OCI-LY7 (cell line): ENCODE measurements at regions not wholly inside any gene's neighbourhood (a gene's known extent, or its start where the extent isn't known, plus 50 kb on each side); places are given as distances from the start of the nearest gene placed in this dataset.

ENCODE experiments used
- BruUV-seq: library from RNA; stranded (reverse); fragments of 400-500 nt; replicated peaks from 2 replicates; lab custom pipeline; 2021; lab: Mats Ljungman, UMichigan
- CTCF ChIA-PET: fragments of 300-600 bp; sonication (Branson Sonifier 250); formaldehyde crosslinking; loops from one replicate; lab custom pipeline; 2022; ENCODE audit warnings: antibody characterized with exemption; ENCODE audit not compliant: unreplicated experiment; lab: Charles Lee
- POLR2A ChIA-PET: fragments of 300-600 bp; sonication (Branson Sonifier 250); formaldehyde crosslinking; loops from one replicate; lab custom pipeline; 2022; ENCODE audit warnings: antibody characterized with exemption; lab: Charles Lee
- DNase-seq: peaks from one replicate; pipeline ENCODE4 v3.0.0-alpha.2; 2015; ENCODE audit warnings: low spot score
- H2AFZ ChIP-seq: fragments of 200-600 bp; sonication (generic), shearing (Covaris generic); 2 replicates; pipeline ENCODE4 v1.6.1; 2014; ENCODE audit warnings: mild to moderate bottlenecking, antibody characterized with exemption, low read length, moderate library complexity
- H3K27ac ChIP-seq: fragments of 200-600 bp; sonication (generic); 2 replicates; pipeline ENCODE4 v1.5.1; 2014; ENCODE audit warnings: mixed run types, low read depth, mild to moderate bottlenecking, moderate library complexity, low read length, inconsistent platforms; ENCODE audit not compliant: poor library complexity, severe bottlenecking
- H3K36me3 ChIP-seq: fragments of 200-600 bp; sonication (generic); 2 replicates; pipeline ENCODE4 v1.6.1; 2014; ENCODE audit warnings: mild to moderate bottlenecking, antibody characterized with exemption, low read length, moderate library complexity, mixed read lengths; ENCODE audit not compliant: insufficient read depth
- H3K4me1 ChIP-seq: fragments of 200-600 bp; sonication (generic); 2 replicates; pipeline ENCODE4 v1.5.1; 2014; ENCODE audit warnings: mild to moderate bottlenecking, low read length; ENCODE audit not compliant: insufficient read depth, poor library complexity, severe bottlenecking
- H3K4me2 ChIP-seq: fragments of 200-600 bp; sonication (generic); 2 replicates; pipeline ENCODE4 v1.6.1; 2014; ENCODE audit warnings: mild to moderate bottlenecking, low read length
- H3K4me3 ChIP-seq: fragments of 200-600 bp; sonication (generic); 2 replicates; pipeline ENCODE4 v1.5.1; 2014; ENCODE audit warnings: mild to moderate bottlenecking, low read depth, low read length; ENCODE audit not compliant: poor library complexity, severe bottlenecking
- H3K79me2 ChIP-seq: fragments of 200-600 bp; sonication (generic); 2 replicates; pipeline ENCODE4 v1.6.1; 2016; ENCODE audit warnings: low read depth, mild to moderate bottlenecking, low read length, moderate library complexity, mixed read lengths; ENCODE audit not compliant: insufficient read depth
- H3K9me2 ChIP-seq: fragments of 200-600 bp; sonication (generic); 2 replicates; pipeline ENCODE4 v1.6.1; 2016; ENCODE audit warnings: mild to moderate bottlenecking, low read length, mixed read lengths; ENCODE audit not compliant: insufficient read depth
- H3K9me3 ChIP-seq: fragments of 200-600 bp; sonication (generic); 2 replicates; pipeline ENCODE4 v1.6.1; 2014; ENCODE audit warnings: mild to moderate bottlenecking, mixed run types, low read length, mixed read lengths
- H4K20me1 ChIP-seq: fragments of 200-600 bp; sonication (generic); 2 replicates; pipeline ENCODE4 v1.6.1; 2014; ENCODE audit warnings: mild to moderate bottlenecking, antibody characterized with exemption, low read length, moderate library complexity, mixed read lengths; ENCODE audit not compliant: insufficient read depth
- CTCF ChIP-seq: fragments of 200-600 bp; sonication (generic); conservative IDR thresholded peaks from 2 replicates; pipeline ENCODE4 v1.5.1; 2014; ENCODE audit warnings: mild to moderate bottlenecking, antibody characterized with exemption, low read length, moderate library complexity, mixed read lengths
- EZH2phosphoT487 ChIP-seq: fragments of 200-600 bp; sonication (generic); IDR thresholded peaks from 2 replicates; pipeline ENCODE4 v1.6.1; 2018; ENCODE audit warnings: low read depth, borderline replicate concordance, mild to moderate bottlenecking, mixed run types, antibody characterized with exemption, low read length, moderate library complexity, mixed read lengths
- intact Hi-C: fragments of 100-400 bp; cut with micrococcal nuclease; formaldehyde crosslinking; loops from one replicate; pipeline ENCODE4 v1.10.0; 2022; ENCODE audit not compliant: unreplicated experiment

DNA sequence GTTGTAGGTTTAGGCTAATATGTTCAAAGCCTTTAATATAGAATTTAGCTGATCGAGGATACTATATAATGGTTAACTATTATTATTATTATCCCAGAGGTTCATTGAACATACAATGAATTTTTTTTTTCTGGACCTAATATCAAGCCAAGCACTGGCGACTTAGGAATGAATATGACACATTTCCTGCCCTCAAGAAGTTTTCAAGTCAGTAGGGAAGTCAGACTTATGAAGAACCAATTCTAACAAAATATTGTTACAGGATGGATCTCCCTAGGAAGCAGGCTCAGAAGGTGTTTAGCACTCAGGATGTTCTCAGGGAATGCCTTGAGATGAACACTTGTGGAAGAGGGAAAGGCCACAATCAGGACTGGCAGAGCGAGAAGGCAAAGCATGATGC is 211.8 kb upstream of the FGGY start:
- no peaks in the 10 kb centered on the region for H4K20me1 ChIP-seq
- no peak overlapping the region for H3K27ac ChIP-seq
- no peaks in the 10 kb centered on the region for H3K36me3 ChIP-seq
- BruUV-seq: no TSS peak
- DNase-seq: no peak
- ChIA-PET POLR2A (interaction anchor here (0.6 to 1.0 kb wide), 2 partner anchors 13 to 592 kb away, joined by 3 read pairs; no protein-coding TSS in a partner anchor), CTCF (no interaction called here)
- no peak overlapping the region for H2AFZ ChIP-seq
- no peak overlapping the region for H3K4me2 ChIP-seq
- no peak overlapping the region for H3K4me3 ChIP-seq
- intact Hi-C loops: no loop called here
- H3K79me2 ChIP-seq: no peaks in the 10 kb centered on the region
- peaks cover 7% of the 10 kb centered on the region for H3K4me1 ChIP-seq
- no peak for TF ChIP-seq EZH2phosphoT487
- no peak for TF ChIP-seq CTCF
- no peaks in the 10 kb centered on the region for H3K9me2 ChIP-seq
- H3K9me3 ChIP-seq: no peaks in the 10 kb centered on the region

DNA sequence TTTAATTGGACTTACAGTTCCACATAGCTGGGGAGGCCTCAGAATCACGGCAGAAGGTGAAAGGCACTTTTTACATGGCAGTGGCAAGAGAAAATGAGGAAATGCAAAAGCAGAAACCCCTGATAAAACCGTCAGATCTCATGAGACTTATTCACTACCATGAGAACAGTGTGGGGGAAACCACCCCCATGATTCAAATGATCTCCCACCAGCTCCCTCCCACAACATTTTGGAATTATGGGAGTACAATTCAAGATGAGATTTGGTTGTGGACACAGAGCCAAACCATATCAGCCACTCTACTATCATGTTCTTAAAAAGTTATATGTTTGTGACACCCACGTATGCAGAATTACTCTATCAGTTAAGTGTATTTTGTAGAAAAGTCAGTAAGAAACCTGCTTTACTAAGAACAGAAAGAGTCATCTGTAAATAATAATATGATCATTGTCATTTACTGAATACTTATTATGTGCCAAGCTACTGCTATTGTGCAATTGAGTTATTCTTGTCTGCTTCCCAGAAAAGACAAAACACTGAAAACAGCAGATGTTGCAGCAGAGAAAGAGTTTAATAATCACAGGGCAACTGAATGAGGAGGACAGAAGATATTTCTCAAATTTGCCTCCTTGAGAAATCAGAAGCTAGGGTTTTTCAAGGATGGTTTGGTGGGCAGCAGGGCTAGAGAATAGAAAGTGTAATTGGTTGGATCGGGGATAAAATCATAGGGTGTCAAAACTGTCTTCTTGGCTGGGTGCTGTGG is 207.7 kb upstream of the FGGY start:
- DNase-seq: no peak
- POLR2A ChIA-PET: no interaction called here
- Histone ChIP-seq H3K4me3 (no peak overlapping the region), H3K9me2 (no peaks in the 10 kb centered on the region), H4K20me1 (no peaks in the 10 kb centered on the region), H3K4me1 (peaks cover 2% of the 10 kb centered on the region), H3K79me2 (no peaks in the 10 kb centered on the region), H3K9me3 (no peaks in the 10 kb centered on the region), H3K4me2 (no peak overlapping the region), H2AFZ (no peak overlapping the region), H3K27ac (no peak overlapping the region), H3K36me3 (no peaks in the 10 kb centered on the region)
- CTCF ChIA-PET: no interaction called here
- no TSS peak for BruUV-seq
- intact Hi-C loops: no loop called here
- TF ChIP-seq EZH2phosphoT487: no peak
- TF ChIP-seq CTCF: no peak

DNA sequence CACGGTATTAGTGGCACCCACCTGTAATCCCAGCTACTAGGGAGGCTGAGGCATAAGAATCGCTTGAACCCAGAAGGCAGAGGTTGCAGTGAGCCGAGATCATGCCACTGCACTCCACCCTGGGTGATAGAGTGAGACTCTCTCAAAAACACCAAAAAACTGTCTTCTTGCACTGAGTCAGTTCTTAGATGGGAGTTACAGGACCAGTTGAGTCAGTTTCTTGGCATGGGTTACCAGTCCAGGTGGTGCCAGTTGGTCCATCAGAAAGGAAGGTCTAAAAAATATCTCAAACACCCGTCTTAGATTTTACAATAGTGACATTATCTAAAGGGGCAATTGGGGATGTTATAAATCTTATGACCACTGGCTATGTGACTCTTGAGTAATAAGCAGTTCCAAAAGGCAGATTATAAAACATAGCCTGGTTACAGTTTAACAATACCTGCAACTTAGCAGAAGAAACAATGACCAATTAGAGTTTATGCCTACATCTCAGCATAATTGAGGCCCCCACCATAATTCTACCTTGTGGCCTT is 206.9 kb upstream of the FGGY start:
- ChIA-PET POLR2A (no interaction called here), CTCF (no interaction called here)
- TF ChIP-seq CTCF (no peak), EZH2phosphoT487 (no peak)
- Histone ChIP-seq H3K9me3 (no peaks in the 10 kb centered on the region), H3K36me3 (no peaks in the 10 kb centered on the region), H3K79me2 (no peaks in the 10 kb centered on the region), H3K27ac (no peak overlapping the region), H3K9me2 (no peaks in the 10 kb centered on the region), H3K4me1 (no peaks in the 10 kb centered on the region), H3K4me2 (no peak overlapping the region), H3K4me3 (no peak overlapping the region), H4K20me1 (no peaks in the 10 kb centered on the region), H2AFZ (no peak overlapping the region)
- no peak for DNase-seq
- intact Hi-C loops: no loop called here
- BruUV-seq: no TSS peak
